GM23248 (cell line): ENCODE measurements at regions not wholly inside any gene's neighbourhood (a gene's known extent, or its start where the extent isn't known, plus 50 kb on each side); places are given as distances from the start of the nearest gene placed in this dataset.
A peak's percentile ranks its signal among the peaks of the same experiment; 100 is the strongest.

ENCODE experiments used
- DNase-seq: peaks from one replicate; pipeline ENCODE4 v3.0.0-alpha.2; 2015
- H2AFZ ChIP-seq: fragments of 200-600 bp; sonication (generic); 2 replicates; pipeline ENCODE4 v1.6.1; 2016; ENCODE audit warnings: antibody characterized with exemption
- H3F3A ChIP-seq: fragments of 200-600 bp; sonication (generic); 2 replicates; pipeline ENCODE4 v1.6.1; 2016; ENCODE audit warnings: mild to moderate bottlenecking, antibody characterized with exemption, mixed run types; ENCODE audit not compliant: insufficient read depth
- H3K27ac ChIP-seq: fragments of 200-600 bp; sonication (generic); 2 replicates; pipeline ENCODE4 v1.5.1; 2016; ENCODE audit warnings: mild to moderate bottlenecking
- H3K27me3 ChIP-seq: fragments of 200-600 bp; sonication (generic); replicated peaks from 2 replicates; pipeline ENCODE4 v1.6.1; 2016; ENCODE audit warnings: mild to moderate bottlenecking; ENCODE audit not compliant: insufficient read depth
- H3K36me3 ChIP-seq: fragments of 200-600 bp; sonication (generic); 2 replicates; pipeline ENCODE4 v1.6.1; 2016; ENCODE audit warnings: low read depth, mild to moderate bottlenecking
- H3K4me1 ChIP-seq: fragments of 200-600 bp; sonication (generic); 2 replicates; pipeline ENCODE4 v1.6.1; 2016; ENCODE audit warnings: mild to moderate bottlenecking; ENCODE audit not compliant: insufficient read depth
- H3K4me2 ChIP-seq: fragments of 200-600 bp; sonication (generic); one replicate; pipeline ENCODE4 v1.6.1; 2016; ENCODE audit warnings: mild to moderate bottlenecking; ENCODE audit not compliant: unreplicated experiment
- H3K4me3 ChIP-seq: fragments of 200-600 bp; sonication (generic); 2 replicates; pipeline ENCODE4 v1.5.1; 2016; ENCODE audit warnings: mild to moderate bottlenecking
- H3K79me2 ChIP-seq: fragments of 200-600 bp; sonication (generic); 2 replicates; pipeline ENCODE4 v1.6.1; 2016; ENCODE audit warnings: mild to moderate bottlenecking; ENCODE audit not compliant: insufficient read depth
- H3K9ac ChIP-seq: fragments of 200-600 bp; sonication (generic); 2 replicates; pipeline ENCODE4 v1.6.1; 2016; ENCODE audit warnings: mild to moderate bottlenecking
- H3K9me2 ChIP-seq: fragments of 200-600 bp; sonication (generic); 2 replicates; pipeline ENCODE4 v1.6.1; 2016; ENCODE audit warnings: mixed run types, mild to moderate bottlenecking, moderate library complexity; ENCODE audit not compliant: insufficient read depth
- H3K9me3 ChIP-seq: fragments of 200-600 bp; sonication (generic); one replicate; pipeline ENCODE4 v1.6.1; 2017; ENCODE audit warnings: low read depth
- H4K20me1 ChIP-seq: fragments of 200-600 bp; sonication (generic); 2 replicates; pipeline ENCODE4 v1.6.0; 2016; ENCODE audit not compliant: insufficient read depth
- EZH2 ChIP-seq: fragments of 200-600 bp; sonication (generic); IDR thresholded peaks from 2 replicates; pipeline ENCODE4 v1.6.1; 2018; ENCODE audit warnings: antibody characterized with exemption, mild to moderate bottlenecking; ENCODE audit not compliant: insufficient read depth, poor library complexity, severe bottlenecking
- EZH2phosphoT487 ChIP-seq: fragments of 200-600 bp; sonication (generic); IDR thresholded peaks from 2 replicates; pipeline ENCODE4 v1.6.1; 2018; ENCODE audit warnings: antibody characterized with exemption, moderate library complexity, mild to moderate bottlenecking, low read depth; ENCODE audit not compliant: insufficient read depth
- WGBS, 2 experiments: methylation state at CpG; one replicate each; pipeline ENCODE4 v1.1.6; 2015 to 2017; ENCODE audit warnings: low lambda C conversion rate in 2 of 2, low coverage in 1 of 2; ENCODE audit errors: missing lambda C conversion rate in 2 of 2; 5-methylcytosine and 5-hydroxymethylcytosine counted together
- in situ Hi-C: fragments of 300-500 bp; cut with MboI; formaldehyde crosslinking; loops from 2 replicates; pipeline ENCODE4 v1.15.0; 2020

DNA sequence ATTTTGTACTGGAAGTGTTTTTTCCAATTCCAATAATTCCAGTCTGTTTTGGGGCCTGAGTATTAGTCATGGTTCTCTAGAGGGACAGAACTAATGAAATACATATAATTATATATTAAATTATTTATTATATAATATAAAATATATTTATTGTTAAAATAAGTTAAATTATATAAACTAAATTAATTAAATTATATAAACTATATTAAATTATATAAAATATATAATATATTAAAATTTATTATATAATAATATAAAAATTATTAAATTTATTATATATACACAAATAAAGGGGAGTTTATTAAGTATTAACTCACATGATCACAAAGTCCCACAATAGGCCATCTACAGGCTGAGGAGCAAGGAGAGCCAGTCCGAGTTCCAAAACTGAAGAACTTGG lies 253.4 kb upstream of the NETO1 start:
- no peak for DNase-seq
- no peaks in the 10 kb centered on the region for H3F3A ChIP-seq
- H3K36me3 ChIP-seq: no peaks in the 10 kb centered on the region
- no peaks in the 10 kb centered on the region for H3K27me3 ChIP-seq
- no peaks in the 10 kb centered on the region for H4K20me1 ChIP-seq
- H3K4me2 ChIP-seq: no peak overlapping the region
- no peaks in the 10 kb centered on the region for H3K79me2 ChIP-seq
- H3K4me1 ChIP-seq: no peaks in the 10 kb centered on the region
- H2AFZ ChIP-seq: no peak overlapping the region
- H3K9me2 ChIP-seq: no peaks in the 10 kb centered on the region
- H3K27ac ChIP-seq: no peak overlapping the region
- TF ChIP-seq EZH2phosphoT487 (no peak), EZH2 (no peak)
- no peak overlapping the region for H3K9ac ChIP-seq
- H3K9me3 ChIP-seq: no peaks in the 10 kb centered on the region
- H3K4me3 ChIP-seq: no peak overlapping the region
- 52 to 54% methylated on average over 1 of the region's 1 CpG for WGBS, 2 experiments
- in situ Hi-C loops: no loop called here

DNA sequence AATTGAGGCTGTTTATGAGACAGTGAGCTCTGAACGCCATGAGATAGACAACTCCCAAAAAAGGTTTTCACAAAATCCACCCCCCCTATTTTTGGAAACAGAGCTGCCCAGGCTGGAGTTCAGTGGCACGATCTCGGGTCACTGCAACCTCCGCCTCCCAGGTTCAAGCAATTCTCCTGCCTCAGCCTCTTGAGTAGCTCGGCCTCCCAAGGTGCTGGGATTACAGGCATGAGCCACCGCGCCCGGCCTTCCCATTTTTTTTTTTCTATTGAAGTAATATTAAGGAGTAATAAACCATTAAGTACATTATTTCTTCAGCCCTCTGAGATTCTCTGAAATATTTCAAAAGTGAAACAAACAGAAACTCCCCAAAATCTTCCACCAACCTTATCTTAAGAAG lies 252.8 kb upstream of the NETO1 start:
- H3K27me3 ChIP-seq: no peaks in the 10 kb centered on the region
- no peaks in the 10 kb centered on the region for H3F3A ChIP-seq
- DNase-seq: no peak
- H3K79me2 ChIP-seq: no peaks in the 10 kb centered on the region
- no peaks in the 10 kb centered on the region for H3K9me3 ChIP-seq
- no peak overlapping the region for H3K9ac ChIP-seq
- no peaks in the 10 kb centered on the region for H4K20me1 ChIP-seq
- H3K9me2 ChIP-seq: no peaks in the 10 kb centered on the region
- no peak overlapping the region for H3K4me3 ChIP-seq
- 57 to 65% methylated on average over 8 of the region's 8 CpGs for WGBS, 2 experiments
- in situ Hi-C loops: no loop called here
- H3K4me1 ChIP-seq: no peaks in the 10 kb centered on the region
- no peak for TF ChIP-seq EZH2
- no peak for TF ChIP-seq EZH2phosphoT487
- no peak overlapping the region for H3K27ac ChIP-seq
- H3K36me3 ChIP-seq: no peaks in the 10 kb centered on the region
- H2AFZ ChIP-seq: no peak overlapping the region
- no peak overlapping the region for H3K4me2 ChIP-seq

DNA sequence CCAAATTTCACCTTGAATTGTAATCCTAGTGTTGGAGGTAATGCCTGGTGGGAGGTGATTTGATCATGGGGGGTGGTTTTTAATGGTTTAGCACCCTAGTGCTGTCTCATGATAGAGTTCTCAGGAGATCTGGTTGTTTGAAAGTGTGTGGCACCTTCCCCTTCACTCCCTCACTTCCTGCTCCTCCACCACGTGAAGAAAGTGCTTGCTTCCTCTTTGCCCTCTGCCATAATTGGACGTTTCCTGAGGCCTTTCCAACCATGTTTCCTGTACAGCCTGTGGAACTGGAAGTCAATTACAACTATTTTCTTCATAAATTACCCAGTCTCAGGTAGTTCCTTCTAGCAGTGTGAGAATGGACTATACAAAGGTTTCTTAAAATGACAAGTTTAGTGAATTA lies 251.8 kb upstream of the NETO1 start:
- Histone ChIP-seq H3K9me3 (no peaks in the 10 kb centered on the region), H3K4me1 (no peaks in the 10 kb centered on the region), H3K9ac (no peak overlapping the region), H3K79me2 (no peaks in the 10 kb centered on the region), H3K27ac (no peak overlapping the region), H3K27me3 (no peaks in the 10 kb centered on the region), H4K20me1 (no peaks in the 10 kb centered on the region), H3K4me3 (no peak overlapping the region), H3K4me2 (no peak overlapping the region), H3K36me3 (no peaks in the 10 kb centered on the region), H2AFZ (no peak overlapping the region), H3F3A (no peaks in the 10 kb centered on the region), H3K9me2 (no peaks in the 10 kb centered on the region)
- 15 to 20% methylated on average over 2 of the region's 2 CpGs for WGBS, 2 experiments
- TF ChIP-seq EZH2phosphoT487 (no peak), EZH2 (no peak)
- no peak for DNase-seq
- in situ Hi-C loops: no loop called here

DNA sequence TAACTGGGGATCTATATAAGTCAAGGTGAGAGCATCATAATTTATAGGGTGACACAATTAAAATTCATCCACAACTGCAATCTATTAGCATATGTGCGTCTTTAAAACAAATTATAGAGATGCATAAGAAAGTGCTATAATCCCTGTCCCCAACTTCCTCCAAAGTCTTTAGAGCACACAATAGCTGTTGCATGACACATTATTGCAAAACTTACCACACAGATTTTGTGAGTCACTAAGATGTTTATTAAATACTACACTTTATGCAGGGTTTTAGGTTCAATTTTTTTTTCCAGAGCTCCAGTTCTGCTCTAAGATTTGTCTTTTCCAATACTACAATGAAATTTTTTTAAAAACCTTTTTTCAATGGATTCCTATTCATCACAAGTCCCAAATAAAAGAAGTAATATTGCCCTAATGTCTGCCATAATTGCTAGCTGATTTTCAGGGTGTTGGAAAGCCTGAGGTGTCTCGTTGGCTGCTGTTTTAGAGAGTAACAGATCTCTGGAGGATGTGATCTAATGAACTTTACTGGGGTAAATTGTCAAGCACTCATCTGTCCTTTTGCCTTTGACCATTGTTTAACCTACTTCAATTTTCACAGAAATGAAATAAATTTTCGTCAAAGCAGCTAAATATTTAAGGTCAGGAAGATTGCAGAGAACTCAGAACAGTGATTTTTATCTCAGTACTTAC lies 250.5 kb upstream of the NETO1 start:
- no peaks in the 10 kb centered on the region for H3K79me2 ChIP-seq
- no peaks in the 10 kb centered on the region for H3K9me2 ChIP-seq
- H3K4me3 ChIP-seq: no peak overlapping the region
- no peaks in the 10 kb centered on the region for H3K27me3 ChIP-seq
- no peak overlapping the region for H2AFZ ChIP-seq
- H3K4me1 ChIP-seq: no peaks in the 10 kb centered on the region
- H3F3A ChIP-seq: no peaks in the 10 kb centered on the region
- H3K27ac ChIP-seq: no peak overlapping the region
- DNase-seq: peak; percentile 37
- H3K4me2 ChIP-seq: no peak overlapping the region
- no peaks in the 10 kb centered on the region for H3K36me3 ChIP-seq
- no peak overlapping the region for H3K9ac ChIP-seq
- in situ Hi-C loops: no loop called here
- 50 to 52% methylated on average over 3 of the region's 3 CpGs for WGBS, 2 experiments
- H3K9me3 ChIP-seq: no peaks in the 10 kb centered on the region
- TF ChIP-seq EZH2phosphoT487: no peak
- TF ChIP-seq EZH2: no peak
- H4K20me1 ChIP-seq: no peaks in the 10 kb centered on the region
